ENCODE measurements at regions not wholly inside any gene's neighbourhood (a gene's known extent, or its start where the extent isn't known, plus 50 kb on each side); places are given as distances from the start of the nearest gene placed in this dataset.

- TF ChIP-seq MAX (IDR thresholded peaks at IDR 0.05) (no peak), KDM1A (IDR thresholded peaks at IDR 0.05; ENCODE audit: low read depth) (no peak)
Measured at GRCh38 chr10:10714327-10714726, 303.3 kb upstream of the CELF2 start.
